ENCODE measurements at regions not wholly inside any gene's neighbourhood (a gene's known extent, or its start where the extent isn't known, plus 50 kb on each side); places are given as distances from the start of the nearest gene placed in this dataset.
A peak's percentile ranks its signal among the peaks of the same experiment; 100 is the strongest.
"Not testable (repeated sequence)": the region's sequence is repeated elsewhere in the genome, so short reads cannot be mapped to it uniquely, and the experiment has no call there.

DNA sequence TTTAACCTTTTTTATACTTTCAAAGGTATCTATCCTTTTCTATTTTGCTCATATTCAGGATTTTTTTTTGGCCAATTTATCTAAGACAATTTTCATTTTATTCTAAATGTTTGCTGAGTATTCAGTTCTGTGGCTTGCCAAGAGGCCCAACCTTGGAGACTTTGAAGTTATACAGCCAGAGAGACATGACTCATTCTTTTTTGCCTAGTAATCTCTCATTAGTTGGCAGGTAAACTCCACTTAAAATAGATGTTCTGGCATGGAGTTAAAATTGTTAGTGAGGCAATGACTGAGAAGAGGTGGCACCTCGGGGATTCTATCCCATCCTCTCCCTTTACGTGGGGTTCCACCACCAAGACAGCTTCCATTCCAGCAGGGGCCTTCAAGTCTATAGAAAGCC lies 213.8 kb downstream of the KCTD12 start:
- FAIRE-seq = no peak
- no peak for DNase-seq (ENCODE audit: insufficient read length, low spot score)
- TF ChIP-seq POLR2AphosphoS5 (IDR thresholded peaks at IDR 0.05; ENCODE audit: low read depth, low read length) (no peak), SPI1 (IDR thresholded peaks at IDR 0.05; ENCODE audit: low read depth, low read length) (no peak), POLR2A (IDR thresholded peaks at IDR 0.05; ENCODE audit: low read depth, low read length) (no peak), POU2F2 (IDR thresholded peaks at IDR 0.05; ENCODE audit: low read depth, low read length) (no peak), TAF1 (IDR thresholded peaks at IDR 0.05; ENCODE audit: low read depth, low read length) (no peak), PAX5 (IDR thresholded peaks at IDR 0.05; ENCODE audit: insufficient read depth, low read length, severe bottlenecking) (no peak)

GRCh38 chr13:76668716-76669115 lies 217.5 kb downstream of the KCTD12 start:
- DNase-seq (ENCODE audit: insufficient read length, low spot score) (no peak), FAIRE-seq (no peak)
- TF ChIP-seq POLR2A (IDR thresholded peaks at IDR 0.05; ENCODE audit: low read depth, low read length) = no peak
- no peak for TF ChIP-seq SPI1 (IDR thresholded peaks at IDR 0.05; ENCODE audit: low read depth, low read length)
- TF ChIP-seq POLR2AphosphoS5 (IDR thresholded peaks at IDR 0.05; ENCODE audit: low read depth, low read length) = no peak
- TF ChIP-seq PAX5 (IDR thresholded peaks at IDR 0.05; ENCODE audit: insufficient read depth, low read length, severe bottlenecking) = no peak
- no peak for TF ChIP-seq TAF1 (IDR thresholded peaks at IDR 0.05; ENCODE audit: low read depth, low read length)
- no peak for TF ChIP-seq POU2F2 (IDR thresholded peaks at IDR 0.05; ENCODE audit: low read depth, low read length)

- DNase-seq (ENCODE audit: insufficient read length, low spot score) (no peak), FAIRE-seq (no peak)
- no peak for TF ChIP-seq PAX5 (IDR thresholded peaks at IDR 0.05; ENCODE audit: insufficient read depth, low read length, severe bottlenecking)
- no peak for TF ChIP-seq POU2F2 (IDR thresholded peaks at IDR 0.05; ENCODE audit: low read depth, low read length)
- TF ChIP-seq POLR2A (IDR thresholded peaks at IDR 0.05; ENCODE audit: low read depth, low read length) = no peak
- TF ChIP-seq SPI1 (IDR thresholded peaks at IDR 0.05; ENCODE audit: low read depth, low read length) = no peak
- no peak for TF ChIP-seq POLR2AphosphoS5 (IDR thresholded peaks at IDR 0.05; ENCODE audit: low read depth, low read length)
- TF ChIP-seq TAF1 (IDR thresholded peaks at IDR 0.05; ENCODE audit: low read depth, low read length) = no peak
These were observed 218.1 kb downstream of the KCTD12 start for GRCh38 chr13:76668141-76668540.

DNA sequence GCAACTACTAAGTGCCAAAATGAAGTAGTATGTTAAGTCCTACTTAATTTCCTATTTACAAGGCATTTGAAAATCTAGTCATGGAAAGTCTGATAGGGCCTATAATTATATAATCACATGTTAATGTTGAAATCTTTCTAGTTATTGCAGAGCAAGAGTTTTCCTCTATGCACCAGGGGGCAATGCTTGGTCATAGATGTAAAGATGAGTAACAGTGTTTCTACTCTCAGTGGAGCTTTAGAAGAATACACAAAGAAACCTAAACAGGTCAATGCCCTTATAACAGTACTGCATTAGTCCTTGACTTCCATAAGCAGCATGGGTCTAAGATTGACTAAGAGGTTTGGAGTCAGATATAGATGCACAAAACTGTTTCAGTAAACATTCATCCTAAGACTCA lies 218.7 kb downstream of the KCTD12 start:
- DNase-seq (ENCODE audit: insufficient read length, low spot score) (no peak), FAIRE-seq (no peak)

DNA sequence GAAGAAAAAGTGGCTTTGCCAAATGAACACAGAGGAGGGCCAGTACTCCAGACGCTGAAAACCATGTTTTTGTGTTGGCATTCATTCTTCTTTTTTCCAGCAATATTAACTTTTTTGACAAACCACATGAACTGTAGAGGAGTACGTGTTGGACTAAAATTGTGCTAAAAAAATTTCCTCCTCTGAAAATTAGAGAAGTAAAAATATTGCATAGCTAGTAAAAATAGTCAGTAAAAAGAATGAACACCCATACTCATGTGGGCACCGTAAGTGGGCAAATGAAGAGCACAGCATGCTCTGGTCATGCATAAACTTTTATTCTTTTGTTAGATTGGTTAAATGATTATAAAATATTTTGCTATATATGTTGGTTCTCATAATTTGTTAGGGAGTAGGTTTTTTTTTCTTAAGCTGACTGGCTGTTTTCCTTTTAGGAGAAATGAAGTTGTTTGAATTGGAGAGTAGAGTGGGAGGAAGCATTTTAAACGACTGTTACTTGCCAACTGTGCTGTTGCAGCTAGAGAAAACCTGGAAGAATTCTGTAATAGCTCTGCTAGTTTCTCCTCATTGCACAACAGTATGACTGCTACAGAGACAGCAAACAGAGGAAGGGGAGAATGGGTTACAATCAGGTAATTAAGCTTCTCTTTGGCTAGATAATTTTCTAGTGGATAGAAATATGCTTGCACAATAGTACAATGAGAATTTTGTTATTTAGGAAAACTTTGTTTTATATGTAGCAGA lies 222.4 kb downstream of the KCTD12 start:
- DNase-seq (ENCODE audit: insufficient read length, low spot score) = no peak
- TF ChIP-seq SPI1 (IDR thresholded peaks at IDR 0.05; ENCODE audit: low read depth, low read length) = no peak
- no peak for TF ChIP-seq POLR2AphosphoS5 (IDR thresholded peaks at IDR 0.05; ENCODE audit: low read depth, low read length)
- no peak for TF ChIP-seq POLR2A (IDR thresholded peaks at IDR 0.05; ENCODE audit: low read depth, low read length)
- no peak for TF ChIP-seq POU2F2 (IDR thresholded peaks at IDR 0.05; ENCODE audit: low read depth, low read length)
- no peak for TF ChIP-seq TAF1 (IDR thresholded peaks at IDR 0.05; ENCODE audit: low read depth, low read length)
- TF ChIP-seq PAX5 (IDR thresholded peaks at IDR 0.05; ENCODE audit: insufficient read depth, low read length, severe bottlenecking) = no peak
- FAIRE-seq = no peak

More for the DNA sequence above, 218.7 kb downstream of the KCTD12 start:
- no peak for TF ChIP-seq POU2F2 (IDR thresholded peaks at IDR 0.05; ENCODE audit: low read depth, low read length)
- TF ChIP-seq TAF1 (IDR thresholded peaks at IDR 0.05; ENCODE audit: low read depth, low read length) = no peak
- no peak for TF ChIP-seq POLR2A (IDR thresholded peaks at IDR 0.05; ENCODE audit: low read depth, low read length)
- TF ChIP-seq SPI1 (IDR thresholded peaks at IDR 0.05; ENCODE audit: low read depth, low read length) = no peak
- no peak for TF ChIP-seq POLR2AphosphoS5 (IDR thresholded peaks at IDR 0.05; ENCODE audit: low read depth, low read length)
- no peak for TF ChIP-seq PAX5 (IDR thresholded peaks at IDR 0.05; ENCODE audit: insufficient read depth, low read length, severe bottlenecking)

- not testable (repeated sequence) for DNase-seq (ENCODE audit: insufficient read length, low spot score); FAIRE-seq
These were observed 227.1 kb downstream of the KCTD12 start for GRCh38 chr13:76659074-76659473.

DNA sequence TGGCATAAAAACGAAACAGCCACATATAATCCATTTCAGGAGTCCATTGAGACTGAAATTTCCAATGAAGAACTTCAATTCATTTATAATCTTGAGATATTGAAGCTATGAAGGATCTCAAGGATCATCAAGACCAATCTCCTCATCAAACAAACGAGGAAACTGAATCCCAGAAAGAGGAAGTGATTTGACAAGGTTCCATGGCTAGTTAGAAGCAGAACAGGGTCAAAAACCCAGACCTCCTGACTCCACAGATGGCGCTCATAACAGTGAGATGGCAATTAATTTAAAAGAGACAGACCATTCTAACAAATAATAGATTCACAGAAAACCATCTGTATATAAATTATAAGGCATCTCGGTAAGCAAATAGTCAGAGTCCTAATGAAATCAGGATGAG lies 229.7 kb downstream of the KCTD12 start:
- DNase-seq (ENCODE audit: insufficient read length, low spot score) = no peak
- FAIRE-seq = no peak
- no peak for TF ChIP-seq POLR2A (IDR thresholded peaks at IDR 0.05; ENCODE audit: low read depth, low read length)
- peak; percentile 86 for TF ChIP-seq SPI1 (IDR thresholded peaks at IDR 0.05; ENCODE audit: low read depth, low read length)

- TF ChIP-seq POU2F2 (IDR thresholded peaks at IDR 0.05; ENCODE audit: low read depth, low read length) (no peak), POLR2A (IDR thresholded peaks at IDR 0.05; ENCODE audit: low read depth, low read length) (no peak), PAX5 (IDR thresholded peaks at IDR 0.05; ENCODE audit: insufficient read depth, low read length, severe bottlenecking) (no peak), TAF1 (IDR thresholded peaks at IDR 0.05; ENCODE audit: low read depth, low read length) (no peak), POLR2AphosphoS5 (IDR thresholded peaks at IDR 0.05; ENCODE audit: low read depth, low read length) (no peak)
- DNase-seq (ENCODE audit: insufficient read length, low spot score) (no peak), FAIRE-seq (no peak)
These were observed 230.1 kb downstream of the KCTD12 start for GRCh38 chr13:76656056-76656455.

GRCh38 chr13:76654263-76654662 lies 231.9 kb downstream of the KCTD12 start:
- TF ChIP-seq POLR2AphosphoS5 (IDR thresholded peaks at IDR 0.05; ENCODE audit: low read depth, low read length) (no peak), POU2F2 (IDR thresholded peaks at IDR 0.05; ENCODE audit: low read depth, low read length) (no peak), POLR2A (IDR thresholded peaks at IDR 0.05; ENCODE audit: low read depth, low read length) (no peak), TAF1 (IDR thresholded peaks at IDR 0.05; ENCODE audit: low read depth, low read length) (no peak), SPI1 (IDR thresholded peaks at IDR 0.05; ENCODE audit: low read depth, low read length) (no peak), PAX5 (IDR thresholded peaks at IDR 0.05; ENCODE audit: insufficient read depth, low read length, severe bottlenecking) (no peak)
- DNase-seq (ENCODE audit: insufficient read length, low spot score) (no peak), FAIRE-seq (no peak)

GRCh38 chr13:76651286-76651685 lies 234.9 kb downstream of the KCTD12 start:
- DNase-seq (ENCODE audit: insufficient read length, low spot score) = no peak
- no peak for FAIRE-seq
- TF ChIP-seq POLR2AphosphoS5 (IDR thresholded peaks at IDR 0.05; ENCODE audit: low read depth, low read length) (no peak), SPI1 (IDR thresholded peaks at IDR 0.05; ENCODE audit: low read depth, low read length) (no peak), POU2F2 (IDR thresholded peaks at IDR 0.05; ENCODE audit: low read depth, low read length) (no peak), PAX5 (IDR thresholded peaks at IDR 0.05; ENCODE audit: insufficient read depth, low read length, severe bottlenecking) (no peak), POLR2A (IDR thresholded peaks at IDR 0.05; ENCODE audit: low read depth, low read length) (no peak), TAF1 (IDR thresholded peaks at IDR 0.05; ENCODE audit: low read depth, low read length) (no peak)
